ENCODE measurements at regions not wholly inside any gene's neighbourhood (a gene's known extent, or its start where the extent isn't known, plus 50 kb on each side); places are given as distances from the start of the nearest gene placed in this dataset.
A peak's percentile ranks its signal among the peaks of the same experiment; 100 is the strongest.

- ChIA-PET POLR2A (ENCODE audit: unreplicated experiment) (no interaction called here), CTCF (no interaction called here)
- Histone ChIP-seq H3K27me3 (ENCODE audit: insufficient read depth, low read depth) (no peaks in the 10 kb centered on the region), H3K9me3 (ENCODE audit: insufficient read depth, low read depth) (no peaks in the 10 kb centered on the region), H4K20me1 (ENCODE audit: insufficient read depth) (no peaks in the 10 kb centered on the region), H3K4me1 (replicated peaks; ENCODE audit: insufficient read depth) (peaks cover 15% of the 10 kb centered on the region), H3K4me2 (no peak overlapping the region), H3F3A (ENCODE audit: insufficient read depth, low read depth) (peaks cover 13% of the 10 kb centered on the region), H3K4me3 (no peak overlapping the region), H3K27ac (no peak overlapping the region), H3K9me2 (ENCODE audit: insufficient read depth) (no peaks in the 10 kb centered on the region), H2AFZ (no peak overlapping the region), H3K79me2 (ENCODE audit: low read depth) (no peaks in the 10 kb centered on the region), H3K36me3 (ENCODE audit: low read depth) (no peaks in the 10 kb centered on the region)
- no peak for DNase-seq
- intact Hi-C loops (cut with micrococcal nuclease; ENCODE audit: unreplicated experiment), result no loop called here
- no peak for TF ChIP-seq EZH2 (IDR thresholded peaks at IDR 0.05; ENCODE audit: low read depth)
- no peak for TF ChIP-seq CTCF (conservative IDR thresholded peaks at IDR 0.05)
- BruUV-seq (replicated peaks), result no TSS peak
Observed at GRCh38 chr12:91414636-91415035, 232.0 kb upstream of the DCN start.

DNA sequence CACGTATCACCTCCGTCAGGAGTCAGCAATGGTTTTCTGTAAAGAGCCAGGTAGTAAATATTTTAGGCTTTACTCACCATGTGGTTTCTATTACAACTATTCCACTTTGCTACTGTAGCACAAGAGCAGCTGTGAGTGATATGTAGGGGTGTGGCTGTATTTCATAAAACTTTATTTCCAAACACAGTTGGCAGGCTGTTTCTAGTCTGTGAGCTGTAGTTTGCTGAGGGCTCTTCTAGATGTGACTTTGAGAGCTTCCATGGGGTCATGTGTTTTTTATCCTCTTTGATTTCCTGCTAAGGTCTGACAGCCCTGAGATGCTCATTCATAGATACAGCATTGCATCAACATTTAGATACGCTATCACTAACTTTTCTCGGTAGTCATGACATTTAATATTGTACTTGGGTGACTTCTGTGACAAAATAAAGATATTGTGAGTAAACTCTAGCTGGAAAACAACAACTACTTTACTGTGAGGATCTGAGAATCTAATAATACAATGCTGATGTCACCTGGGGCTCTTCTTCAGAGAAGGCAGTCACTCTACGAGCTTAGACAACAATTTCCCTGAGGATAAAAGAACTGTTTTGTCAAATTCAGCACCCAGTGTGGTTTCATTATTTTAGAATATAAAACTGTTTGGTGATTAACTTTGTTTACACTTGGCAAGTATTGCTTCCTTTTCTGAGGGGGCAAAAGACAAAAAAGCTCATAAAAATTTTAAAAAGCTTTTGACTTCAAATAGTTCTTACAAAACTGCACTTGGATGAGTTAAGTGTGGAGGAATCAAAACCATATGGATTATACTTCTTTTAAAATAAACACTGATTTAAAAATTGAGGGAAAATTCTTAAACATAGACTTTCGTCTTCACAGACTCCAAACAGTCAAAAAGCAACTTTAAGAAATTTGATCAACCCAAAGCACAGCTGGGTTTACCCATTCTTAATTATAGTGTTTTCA lies 231.2 kb upstream of the DCN start:
- intact Hi-C loops (cut with micrococcal nuclease; ENCODE audit: unreplicated experiment), result no loop called here
- H2AFZ ChIP-seq, result no peak overlapping the region
- H3K27ac ChIP-seq, result peak overlapping the region; percentile 41; the same call in 1 of the 2 replicates
- H3K9me3 ChIP-seq (ENCODE audit: insufficient read depth, low read depth), result no peaks in the 10 kb centered on the region
- no peaks in the 10 kb centered on the region for H3K9me2 ChIP-seq (ENCODE audit: insufficient read depth)
- H3K79me2 ChIP-seq (ENCODE audit: low read depth), result no peaks in the 10 kb centered on the region
- H4K20me1 ChIP-seq (ENCODE audit: insufficient read depth), result no peaks in the 10 kb centered on the region
- no peaks in the 10 kb centered on the region for H3K27me3 ChIP-seq (ENCODE audit: insufficient read depth, low read depth)
- ChIA-PET POLR2A (ENCODE audit: unreplicated experiment) (interaction anchor here (0.6 kb wide), 2 partner anchors 20 to 148 kb away, joined by 3 read pairs; no protein-coding TSS in a partner anchor), CTCF (no interaction called here)
- DNase-seq, result peak; percentile 21 to 90
- H3K4me2 ChIP-seq, result peak overlapping the region; percentile 47
- BruUV-seq (replicated peaks), result no TSS peak
- H3K4me3 ChIP-seq, result no peak overlapping the region; the same call in 1 of the 2 replicates
- TF ChIP-seq EZH2 (IDR thresholded peaks at IDR 0.05; ENCODE audit: low read depth), result no peak
- H3F3A ChIP-seq (ENCODE audit: insufficient read depth, low read depth), result peaks cover 13% of the 10 kb centered on the region
- peaks cover 15% of the 10 kb centered on the region for H3K4me1 ChIP-seq (replicated peaks; ENCODE audit: insufficient read depth)
- H3K36me3 ChIP-seq (ENCODE audit: low read depth), result no peaks in the 10 kb centered on the region

DNA sequence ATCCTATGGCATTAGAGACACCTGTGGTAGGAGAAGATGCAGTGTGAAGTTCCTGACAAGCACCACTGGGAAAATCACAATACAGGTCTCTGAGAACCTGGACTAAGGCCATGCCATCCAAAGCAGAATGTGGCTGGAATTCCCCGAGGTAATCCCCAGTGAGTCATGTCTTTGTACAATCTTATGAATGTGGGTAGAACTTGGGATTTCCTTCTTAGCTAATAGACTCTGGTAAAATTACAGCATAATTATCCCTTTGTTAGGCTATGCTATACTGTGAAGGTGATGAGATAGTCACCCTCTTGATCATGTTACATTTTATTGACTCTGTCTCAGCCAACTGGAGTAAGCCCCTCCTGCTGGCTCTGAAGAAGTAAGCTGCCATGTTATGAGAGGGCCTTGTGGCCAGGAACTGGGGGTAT lies 224.3 kb upstream of the DCN start:
- Histone ChIP-seq H3K27me3 (ENCODE audit: insufficient read depth, low read depth) (no peaks in the 10 kb centered on the region), H4K20me1 (ENCODE audit: insufficient read depth) (no peaks in the 10 kb centered on the region), H3K36me3 (ENCODE audit: low read depth) (no peaks in the 10 kb centered on the region), H3K4me1 (replicated peaks; ENCODE audit: insufficient read depth) (peaks cover 11% of the 10 kb centered on the region), H3K9me2 (ENCODE audit: insufficient read depth) (no peaks in the 10 kb centered on the region), H3K27ac (peak overlapping the region; percentile 62), H3K79me2 (ENCODE audit: low read depth) (no peaks in the 10 kb centered on the region), H3F3A (ENCODE audit: insufficient read depth, low read depth) (peaks cover 13% of the 10 kb centered on the region; the same call in 1 of the 2 replicates), H3K4me3 (no peak overlapping the region), H3K9me3 (ENCODE audit: insufficient read depth, low read depth) (0 out of 2 replicates have a peak, but pooled peaks cover 2% of the 10 kb centered on the region), H2AFZ (no peak overlapping the region), H3K4me2 (0 out of 2 replicates have a peak overlapping the region, but pooled peaks have one; percentile 22)
- CTCF ChIA-PET, result no interaction called here
- BruUV-seq (replicated peaks), result no TSS peak
- peak; percentile 60 to 87 for DNase-seq
- POLR2A ChIA-PET (ENCODE audit: unreplicated experiment), result no interaction called here
- intact Hi-C loops (cut with micrococcal nuclease; ENCODE audit: unreplicated experiment), result no loop called here
- TF ChIP-seq CTCF (conservative IDR thresholded peaks at IDR 0.05) (no peak), EZH2 (IDR thresholded peaks at IDR 0.05; ENCODE audit: low read depth) (no peak)

Data from PC-9 (cell line).